ENCODE measurements at regions not wholly inside any gene's neighbourhood (a gene's known extent, or its start where the extent isn't known, plus 50 kb on each side); places are given as distances from the start of the nearest gene placed in this dataset.

DNA sequence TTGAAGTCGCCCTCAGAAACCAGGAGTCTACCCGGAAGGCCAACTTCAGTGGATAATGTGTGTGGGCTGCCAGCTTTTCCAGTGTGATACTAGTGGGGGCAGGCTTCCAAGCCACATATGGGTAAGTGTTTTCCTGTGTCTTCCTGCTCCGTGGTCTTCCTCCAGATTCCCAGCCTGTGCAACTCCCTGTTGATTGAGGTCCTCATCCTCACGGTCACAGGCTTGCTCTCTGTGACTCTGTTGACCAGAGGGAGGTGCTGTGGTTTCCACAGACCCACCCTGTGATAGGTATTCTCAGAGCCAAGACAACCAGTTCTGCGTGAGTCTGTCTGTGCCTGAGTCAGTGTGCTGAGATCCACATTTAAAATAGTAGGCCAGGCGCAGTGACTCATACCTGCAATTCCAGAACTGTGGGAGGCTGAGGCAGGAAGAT, 388.0 kb upstream of the IRX2 start:
- Mint-ChIP-seq H3K36me3 (ENCODE audit: low read depth) (no peaks in the 10 kb centered on the region), H3K27me3 (no peaks in the 10 kb centered on the region), H3K4me1 (no peaks in the 10 kb centered on the region), H3K27ac (no peak overlapping the region), H3K4me3 (no peak overlapping the region)
- DNase-seq (no peak), ATAC-seq (no peak)
- no peaks in the 10 kb centered on the region for H3K9me3 ChIP-seq (ENCODE audit: control insufficient read depth, low read length, poor library complexity, severe bottlenecking)

DNA sequence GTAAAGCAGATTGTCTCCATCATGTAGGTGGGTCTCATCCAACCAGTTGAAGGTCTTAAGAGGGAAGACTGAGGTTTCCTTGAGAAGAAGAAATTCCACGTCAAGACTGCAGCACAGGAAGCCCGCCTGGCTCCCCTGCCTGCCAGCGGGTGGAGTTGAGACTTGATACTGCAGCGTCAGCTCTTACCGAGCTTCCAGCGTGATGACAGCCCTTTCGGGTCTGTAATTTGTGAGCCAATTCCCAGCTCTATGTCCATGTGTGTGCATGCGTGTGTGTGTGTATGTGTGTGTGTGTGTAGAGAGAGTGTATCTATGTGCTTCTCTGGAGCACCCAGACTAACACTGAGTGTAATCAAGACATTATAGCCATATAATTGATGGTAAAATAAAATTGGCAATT, 379.7 kb upstream of the IRX2 start:
- DNase-seq (no peak), ATAC-seq (no peak)
- H3K27me3 Mint-ChIP-seq: no peaks in the 10 kb centered on the region
- no peak overlapping the region for H3K4me3 Mint-ChIP-seq
- H3K4me1 Mint-ChIP-seq: no peaks in the 10 kb centered on the region
- no peak overlapping the region for H3K27ac Mint-ChIP-seq
- H3K9me3 ChIP-seq (ENCODE audit: control insufficient read depth, low read length, poor library complexity, severe bottlenecking): no peaks in the 10 kb centered on the region
- no peaks in the 10 kb centered on the region for H3K36me3 Mint-ChIP-seq (ENCODE audit: low read depth)

GRCh38 chr5:3129252-3129651, 377.8 kb upstream of the IRX2 start:
- Mint-ChIP-seq H3K27me3 (no peaks in the 10 kb centered on the region), H3K36me3 (ENCODE audit: low read depth) (no peaks in the 10 kb centered on the region), H3K4me3 (no peak overlapping the region), H3K27ac (no peak overlapping the region), H3K4me1 (no peaks in the 10 kb centered on the region)
- no peak for ATAC-seq
- no peak for DNase-seq
- H3K9me3 ChIP-seq (ENCODE audit: control insufficient read depth, low read length, poor library complexity, severe bottlenecking): no peaks in the 10 kb centered on the region

GRCh38 chr5:3127423-3127911, 376.0 kb upstream of the IRX2 start:
- Mint-ChIP-seq H3K27ac (no peak overlapping the region), H3K27me3 (peaks cover 4% of the 10 kb centered on the region), H3K36me3 (ENCODE audit: low read depth) (no peaks in the 10 kb centered on the region), H3K4me1 (no peaks in the 10 kb centered on the region), H3K4me3 (no peak overlapping the region)
- H3K9me3 ChIP-seq (ENCODE audit: control insufficient read depth, low read length, poor library complexity, severe bottlenecking): no peaks in the 10 kb centered on the region
- no peak for ATAC-seq
- no peak for DNase-seq

DNA sequence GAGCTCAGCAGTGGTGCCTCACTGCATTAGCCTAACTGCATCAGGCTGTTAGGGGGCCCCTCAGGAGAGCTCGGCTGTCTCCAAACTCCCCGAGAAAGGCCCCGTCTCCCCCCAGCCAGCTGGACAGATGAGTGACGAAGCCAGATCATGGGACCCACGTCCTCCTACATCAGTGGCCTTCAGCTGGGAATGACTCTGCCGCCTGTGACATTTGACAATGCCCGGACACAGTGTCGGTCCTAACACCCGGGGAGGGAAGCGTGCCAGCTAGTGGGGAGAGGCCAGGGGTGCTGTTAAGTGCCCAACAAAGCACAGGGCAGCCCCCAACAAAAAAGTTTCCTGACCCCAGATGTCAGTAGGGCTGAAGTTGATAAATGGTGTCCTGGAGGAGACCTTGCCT, 375.2 kb upstream of the IRX2 start:
- H3K27me3 Mint-ChIP-seq: peaks cover 10% of the 10 kb centered on the region
- ATAC-seq (no peak), DNase-seq (no peak)
- no peaks in the 10 kb centered on the region for H3K9me3 ChIP-seq (ENCODE audit: control insufficient read depth, low read length, poor library complexity, severe bottlenecking)
- no peak overlapping the region for H3K4me3 Mint-ChIP-seq
- no peaks in the 10 kb centered on the region for H3K4me1 Mint-ChIP-seq
- no peak overlapping the region for H3K27ac Mint-ChIP-seq
- no peaks in the 10 kb centered on the region for H3K36me3 Mint-ChIP-seq (ENCODE audit: low read depth)

GRCh38 chr5:3124410-3124809, 372.9 kb upstream of the IRX2 start:
- no peak for ATAC-seq
- H3K4me1 Mint-ChIP-seq: no peaks in the 10 kb centered on the region

GRCh38 chr5:3123763-3124157, 372.3 kb upstream of the IRX2 start:
- Mint-ChIP-seq H3K27me3 (peaks cover 36% of the 10 kb centered on the region), H3K4me3 (no peak overlapping the region), H3K27ac (no peak overlapping the region), H3K36me3 (ENCODE audit: low read depth) (no peaks in the 10 kb centered on the region), H3K4me1 (no peaks in the 10 kb centered on the region)
- no peak for DNase-seq
- no peaks in the 10 kb centered on the region for H3K9me3 ChIP-seq (ENCODE audit: control insufficient read depth, low read length, poor library complexity, severe bottlenecking)
- ATAC-seq: no peak

More at GRCh38 chr5:3124410-3124809, 372.9 kb upstream of the IRX2 start:
- Mint-ChIP-seq H3K4me3 (no peak overlapping the region), H3K36me3 (ENCODE audit: low read depth) (no peaks in the 10 kb centered on the region), H3K27ac (no peak overlapping the region), H3K27me3 (peaks cover 30% of the 10 kb centered on the region)
- H3K9me3 ChIP-seq (ENCODE audit: control insufficient read depth, low read length, poor library complexity, severe bottlenecking): no peaks in the 10 kb centered on the region
- no peak for DNase-seq

DNA sequence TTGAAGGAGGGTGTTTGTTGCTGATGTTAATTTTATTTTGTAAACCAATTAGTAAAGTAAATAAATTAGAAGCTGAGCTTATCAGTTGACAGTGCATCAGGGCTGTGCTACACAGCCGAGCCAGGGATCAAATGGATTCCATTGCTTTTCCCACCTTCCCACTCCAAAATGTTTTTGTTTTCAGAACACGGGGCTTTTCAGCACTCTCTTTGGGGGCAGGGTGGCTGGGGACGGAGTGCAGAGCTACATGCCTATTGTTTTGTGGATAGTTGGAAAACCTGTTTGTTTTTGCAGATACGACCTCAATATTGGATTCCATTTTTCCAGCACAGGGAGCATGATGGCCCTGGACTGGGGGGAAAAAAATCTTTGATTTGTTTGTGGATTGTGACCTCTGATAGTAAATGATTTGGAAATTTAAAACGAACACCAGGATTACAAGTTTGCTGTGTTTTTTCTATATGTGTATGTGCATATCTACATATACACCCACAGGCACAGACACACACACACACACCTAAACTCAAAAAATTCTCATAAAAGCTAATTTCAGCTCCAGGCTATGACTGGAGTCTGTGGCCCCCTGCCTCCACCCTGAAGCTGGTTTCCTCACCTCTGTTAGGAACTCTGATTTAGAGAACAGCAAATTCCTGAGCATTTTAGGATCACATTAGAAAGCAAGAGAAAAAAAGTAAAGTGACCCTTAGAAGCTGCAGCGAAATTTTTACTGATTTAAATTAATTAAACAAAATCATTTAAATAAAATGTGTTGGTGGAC, 371.7 kb upstream of the IRX2 start:
- Mint-ChIP-seq H3K36me3 (ENCODE audit: low read depth) (no peaks in the 10 kb centered on the region), H3K27ac (no peak overlapping the region), H3K27me3 (peaks cover 42% of the 10 kb centered on the region), H3K4me1 (no peaks in the 10 kb centered on the region), H3K4me3 (peak overlapping the region; percentile 19)
- DNase-seq (no peak), ATAC-seq (no peak)
- H3K9me3 ChIP-seq (ENCODE audit: control insufficient read depth, low read length, poor library complexity, severe bottlenecking): no peaks in the 10 kb centered on the region

DNA sequence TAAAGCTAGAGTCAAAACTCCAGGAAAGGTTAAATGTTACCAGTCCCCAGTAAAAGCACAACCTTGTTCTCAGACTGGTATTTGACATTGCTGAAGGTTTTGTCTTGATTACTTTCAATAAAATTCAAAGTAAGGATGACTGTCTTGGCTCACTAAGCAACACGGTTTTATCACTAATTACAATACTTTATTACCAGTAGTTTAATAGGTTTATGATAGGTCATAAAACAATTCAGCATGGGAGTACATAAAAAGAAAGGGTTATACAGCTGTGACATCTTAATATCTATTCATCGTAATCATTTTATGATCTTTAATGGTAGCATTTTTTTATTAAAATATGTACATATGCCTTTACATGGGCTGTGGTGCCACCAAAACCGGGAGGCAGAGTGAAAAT, 370.7 kb upstream of the IRX2 start:
- no peak overlapping the region for H3K4me3 Mint-ChIP-seq
- no peaks in the 10 kb centered on the region for H3K4me1 Mint-ChIP-seq
- DNase-seq (no peak), ATAC-seq (no peak)
- no peak overlapping the region for H3K27ac Mint-ChIP-seq
- peaks cover 47% of the 10 kb centered on the region for H3K27me3 Mint-ChIP-seq
- no peaks in the 10 kb centered on the region for H3K9me3 ChIP-seq (ENCODE audit: control insufficient read depth, low read length, poor library complexity, severe bottlenecking)
- H3K36me3 Mint-ChIP-seq (ENCODE audit: low read depth): no peaks in the 10 kb centered on the region

DNA sequence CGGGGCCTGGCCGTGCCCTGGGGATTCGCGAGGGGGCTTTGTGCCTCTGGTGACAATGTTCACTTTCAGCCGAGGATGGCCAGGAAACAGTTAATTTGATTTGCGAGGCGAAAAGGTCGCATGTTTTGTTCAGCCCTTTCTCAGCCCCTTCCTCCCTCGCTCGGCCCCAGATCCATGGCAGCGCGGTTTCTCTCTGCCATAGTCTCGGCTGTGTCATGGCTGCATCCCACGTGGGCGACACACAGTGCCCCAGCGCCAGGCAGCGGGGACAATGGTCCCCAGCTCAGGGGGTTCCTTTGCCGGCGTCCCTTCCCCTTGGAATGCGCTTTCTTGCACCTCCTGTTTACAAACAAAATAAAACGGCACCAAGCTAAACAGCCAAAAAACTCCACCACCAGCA, 370.3 kb upstream of the IRX2 start:
- Mint-ChIP-seq H3K36me3 (ENCODE audit: low read depth) (no peaks in the 10 kb centered on the region), H3K27ac (no peak overlapping the region), H3K4me1 (no peaks in the 10 kb centered on the region), H3K4me3 (no peak overlapping the region), H3K27me3 (peaks cover 51% of the 10 kb centered on the region)
- H3K9me3 ChIP-seq (ENCODE audit: control insufficient read depth, low read length, poor library complexity, severe bottlenecking): no peaks in the 10 kb centered on the region
- ATAC-seq (no peak), DNase-seq (no peak)

DNA sequence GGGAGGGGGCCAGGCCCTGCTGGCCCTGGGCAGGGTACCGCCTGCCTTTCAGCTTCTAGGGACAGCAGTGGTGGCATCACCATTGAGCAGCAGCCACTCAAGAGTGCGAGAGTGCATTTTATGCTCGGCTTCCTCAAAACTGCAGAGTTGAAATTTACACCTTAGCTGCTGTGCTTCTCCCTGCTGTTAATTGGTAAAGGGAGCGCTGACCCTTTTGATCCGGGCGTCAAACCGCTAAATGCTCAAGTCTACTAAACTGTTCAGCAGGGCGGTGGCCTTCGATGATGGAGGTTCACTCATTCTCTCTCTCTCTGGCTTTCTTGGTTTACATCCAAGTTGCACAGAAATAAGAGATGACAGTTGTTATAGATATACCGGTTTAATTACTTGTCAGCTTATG, 368.6 kb upstream of the IRX2 start:
- Mint-ChIP-seq H3K4me1 (no peaks in the 10 kb centered on the region), H3K27me3 (peaks cover 63% of the 10 kb centered on the region), H3K36me3 (ENCODE audit: low read depth) (no peaks in the 10 kb centered on the region), H3K27ac (no peak overlapping the region), H3K4me3 (no peak overlapping the region)
- ATAC-seq (no peak), DNase-seq (no peak)
- H3K9me3 ChIP-seq (ENCODE audit: control insufficient read depth, low read length, poor library complexity, severe bottlenecking): no peaks in the 10 kb centered on the region

GRCh38 chr5:3119435-3119834, 368.0 kb upstream of the IRX2 start:
- DNase-seq (no peak), ATAC-seq (no peak)
- Mint-ChIP-seq H3K36me3 (ENCODE audit: low read depth) (no peaks in the 10 kb centered on the region), H3K4me1 (no peaks in the 10 kb centered on the region), H3K4me3 (no peak overlapping the region), H3K27ac (no peak overlapping the region), H3K27me3 (peaks cover 63% of the 10 kb centered on the region)
- H3K9me3 ChIP-seq (ENCODE audit: control insufficient read depth, low read length, poor library complexity, severe bottlenecking): no peaks in the 10 kb centered on the region

GRCh38 chr5:3118340-3118739, 366.9 kb upstream of the IRX2 start:
- Mint-ChIP-seq H3K4me1 (no peaks in the 10 kb centered on the region), H3K27ac (no peak overlapping the region)

DNA sequence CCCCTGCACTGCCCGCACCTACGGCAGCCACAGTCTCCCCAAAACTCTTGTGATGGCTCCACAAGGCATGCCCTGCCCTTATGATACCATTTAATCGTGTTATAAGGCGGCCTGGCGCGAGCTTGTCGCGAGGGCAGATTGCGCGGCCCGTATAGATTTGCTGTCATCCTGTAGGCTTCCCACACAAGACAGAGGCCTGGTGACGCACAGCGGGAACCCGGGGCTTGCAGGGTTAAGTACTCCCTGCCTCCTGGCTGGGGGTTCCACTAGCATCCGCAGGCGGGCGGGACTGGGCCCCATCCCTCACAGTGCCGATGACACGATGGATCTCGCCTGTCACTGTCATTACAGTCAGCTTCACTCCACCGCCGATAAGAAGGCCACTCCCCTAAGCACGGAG, 364.9 kb upstream of the IRX2 start:
- H3K9me3 ChIP-seq (ENCODE audit: control insufficient read depth, low read length, poor library complexity, severe bottlenecking): no peaks in the 10 kb centered on the region
- Mint-ChIP-seq H3K4me1 (no peaks in the 10 kb centered on the region), H3K36me3 (ENCODE audit: low read depth) (no peaks in the 10 kb centered on the region), H3K27me3 (peaks cover 51% of the 10 kb centered on the region), H3K4me3 (no peak overlapping the region), H3K27ac (peak overlapping the region; percentile 21)
- DNase-seq: no peak
- ATAC-seq: no peak

More at GRCh38 chr5:3118340-3118739, 366.9 kb upstream of the IRX2 start:
- Mint-ChIP-seq H3K36me3 (ENCODE audit: low read depth) (no peaks in the 10 kb centered on the region), H3K27me3 (peaks cover 62% of the 10 kb centered on the region), H3K4me3 (no peak overlapping the region)
- no peak for ATAC-seq
- DNase-seq: no peak
- H3K9me3 ChIP-seq (ENCODE audit: control insufficient read depth, low read length, poor library complexity, severe bottlenecking): no peaks in the 10 kb centered on the region
